GM19239 (cell line): ENCODE measurements at regions not wholly inside any gene's neighbourhood (a gene's known extent, or its start where the extent isn't known, plus 50 kb on each side); places are given as distances from the start of the nearest gene placed in this dataset.
A peak's percentile ranks its signal among the peaks of the same experiment; 100 is the strongest.
"Not testable (repeated sequence)": the region's sequence is repeated elsewhere in the genome, so short reads cannot be mapped to it uniquely, and the experiment has no call there.

Experiments
- DNase-seq: peaks from one replicate; pipeline ENCODE4 v3.0.0; 2011; ENCODE audit warnings: low spot score; ENCODE audit not compliant: insufficient read length
- FAIRE-seq: peaks from 2 replicates; lab custom pipeline; 2011; peaks lifted over from hg19 to GRCh38; lab: Jason Lieb, UNC

GRCh38 chrX:45668686-45669443 lies 468.2 kb upstream of the DIPK2B start:
- DNase-seq: no peak
- FAIRE-seq: no peak

GRCh38 chrX:45667666-45668065 lies 467.0 kb upstream of the DIPK2B start:
- FAIRE-seq (no peak), DNase-seq (no peak)

GRCh38 chrX:45664727-45665290 lies 464.1 kb upstream of the DIPK2B start:
- no peak for DNase-seq
- FAIRE-seq: no peak

- no peak for FAIRE-seq
- no peak for DNase-seq
These were observed 459.8 kb upstream of the DIPK2B start for GRCh38 chrX:45660477-45660876.

GRCh38 chrX:45633419-45633818 lies 432.7 kb upstream of the DIPK2B start:
- no peak for FAIRE-seq

GRCh38 chrX:45632506-45632905 lies 431.8 kb upstream of the DIPK2B start:
- no peak for FAIRE-seq
- DNase-seq: no peak

More at GRCh38 chrX:45633419-45633818, 432.7 kb upstream of the DIPK2B start:
- no peak for DNase-seq

- DNase-seq (no peak), FAIRE-seq (no peak)
These were observed 429.4 kb upstream of the DIPK2B start for GRCh38 chrX:45630078-45630477.

GRCh38 chrX:45628041-45628440 lies 427.4 kb upstream of the DIPK2B start:
- DNase-seq (no peak), FAIRE-seq (no peak)

- no peak for DNase-seq
- no peak for FAIRE-seq
These were observed 422.6 kb upstream of the DIPK2B start for GRCh38 chrX:45623266-45623665.

- FAIRE-seq (no peak), DNase-seq (no peak)
These were observed 421.9 kb upstream of the DIPK2B start for GRCh38 chrX:45622538-45622937.

GRCh38 chrX:45622042-45622423 lies 421.4 kb upstream of the DIPK2B start:
- no peak for DNase-seq
- FAIRE-seq: no peak

- FAIRE-seq (no peak), DNase-seq (no peak)
These were observed 420.8 kb upstream of the DIPK2B start for GRCh38 chrX:45621376-45622041.

GRCh38 chrX:45619290-45619689 lies 418.6 kb upstream of the DIPK2B start:
- no peak for FAIRE-seq
- DNase-seq: no peak

GRCh38 chrX:45615591-45615990 lies 414.9 kb upstream of the DIPK2B start:
- FAIRE-seq: not testable (repeated sequence)

GRCh38 chrX:45614853-45615252 lies 414.2 kb upstream of the DIPK2B start:
- DNase-seq (no peak), FAIRE-seq (no peak)

More at GRCh38 chrX:45615591-45615990, 414.9 kb upstream of the DIPK2B start:
- DNase-seq: not testable (repeated sequence)

- FAIRE-seq (no peak), DNase-seq (no peak)
These were observed 401.5 kb upstream of the DIPK2B start for GRCh38 chrX:45602151-45602550.

GRCh38 chrX:45601052-45601451 lies 400.4 kb upstream of the DIPK2B start:
- FAIRE-seq (no peak), DNase-seq (no peak)

- no peak for FAIRE-seq
- no peak for DNase-seq
These were observed 398.2 kb upstream of the DIPK2B start for GRCh38 chrX:45598861-45599260.

GRCh38 chrX:45596188-45596808 lies 395.6 kb upstream of the DIPK2B start:
- DNase-seq (no peak), FAIRE-seq (peak; percentile 84)

GRCh38 chrX:45592101-45592500 lies 391.4 kb upstream of the DIPK2B start:
- DNase-seq (no peak), FAIRE-seq (no peak)

GRCh38 chrX:45591650-45592049 lies 391.0 kb upstream of the DIPK2B start:
- DNase-seq: no peak
- no peak for FAIRE-seq
